SU-DHL-6 (cell line): ENCODE measurements at regions not wholly inside any gene's neighbourhood (a gene's known extent, or its start where the extent isn't known, plus 50 kb on each side); places are given as distances from the start of the nearest gene placed in this dataset.

Source experiments
- H2AFZ ChIP-seq: fragments of 200-600 bp; sonication (generic); 2 replicates; pipeline ENCODE4 v1.6.1; 2014; ENCODE audit warnings: low read depth, mild to moderate bottlenecking, moderate library complexity, mixed read lengths, antibody characterized with exemption, low read length; ENCODE audit not compliant: severe bottlenecking
- H3F3A ChIP-seq: fragments of 200-600 bp; shearing (Covaris generic); 2 replicates; pipeline ENCODE4 v1.6.0; 2016; ENCODE audit warnings: antibody characterized with exemption, mild to moderate bottlenecking; ENCODE audit not compliant: insufficient read depth
- H3K27ac ChIP-seq: fragments of 200-600 bp; sonication (generic); 2 replicates; pipeline ENCODE4 v1.5.1; 2016; ENCODE audit warnings: low read depth, mild to moderate bottlenecking, low read length, moderate library complexity, mixed read lengths
- H3K27me3 ChIP-seq: fragments of 200-600 bp; sonication (generic), shearing (Covaris generic); 2 replicates; pipeline ENCODE4 v1.6.0; 2014; ENCODE audit warnings: mild to moderate bottlenecking, low read length
- H3K36me3 ChIP-seq: fragments of 200-600 bp; sonication (generic); 2 replicates; pipeline ENCODE4 v1.6.1; 2014; ENCODE audit warnings: mild to moderate bottlenecking, low read length, mixed read lengths
- H3K4me2 ChIP-seq: fragments of 300-600, 200-600 bp; shearing (Covaris generic), sonication (generic); 2 replicates; pipeline ENCODE4 v1.6.0; 2014; ENCODE audit warnings: low read length, low read depth, mild to moderate bottlenecking; ENCODE audit not compliant: poor library complexity, severe bottlenecking
- H3K4me3 ChIP-seq: fragments of 200-600 bp; sonication (generic); 2 replicates; pipeline ENCODE4 v1.5.1; 2014; ENCODE audit warnings: antibody characterized with exemption, low read length, mild to moderate bottlenecking, mixed read lengths; ENCODE audit not compliant: insufficient read depth, poor library complexity, severe bottlenecking
- H3K79me2 ChIP-seq: fragments of 200-600 bp; sonication (generic); 2 replicates; pipeline ENCODE4 v1.6.1; 2014; ENCODE audit warnings: mild to moderate bottlenecking, low read length, moderate library complexity; ENCODE audit not compliant: insufficient read depth
- H3K9ac ChIP-seq: fragments of 200-600 bp; sonication (generic); 2 replicates; pipeline ENCODE4 v1.7.0; 2014; ENCODE audit warnings: mild to moderate bottlenecking, low read length
- H3K9me2 ChIP-seq: fragments of 200-600 bp; sonication (generic); replicated peaks from 2 replicates; pipeline ENCODE4 v1.6.1; 2014; ENCODE audit warnings: low read length; ENCODE audit not compliant: insufficient read depth
- H3K9me3 ChIP-seq: fragments of 200-600 bp; sonication (generic); 2 replicates; pipeline ENCODE4 v1.6.1; 2014; ENCODE audit warnings: low read length, mixed read lengths; ENCODE audit not compliant: insufficient read depth
- H4K20me1 ChIP-seq: fragments of 200-600 bp; sonication (generic); 2 replicates; pipeline ENCODE4 v1.6.1; 2014; ENCODE audit warnings: low read depth, mild to moderate bottlenecking, antibody characterized with exemption, low read length, moderate library complexity, mixed read lengths
- CTCF ChIP-seq: fragments of 200-600 bp; sonication (generic); IDR thresholded peaks from one replicate; pipeline ENCODE4 v1.5.1; 2017; ENCODE audit warnings: antibody characterized with exemption, mild to moderate bottlenecking, low read length, moderate library complexity; ENCODE audit not compliant: insufficient read depth, poor library complexity, severe bottlenecking
- EZH2phosphoT487 ChIP-seq: fragments of 200-600 bp; sonication (generic), shearing (Covaris generic); conservative IDR thresholded peaks from 2 replicates; pipeline ENCODE4 v1.6.1; 2018; ENCODE audit warnings: mild to moderate bottlenecking, antibody characterized with exemption, low read length, moderate library complexity, mixed read lengths

- Histone ChIP-seq H3K27ac (no peak overlapping the region), H3K36me3 (no peaks in the 10 kb centered on the region), H3K79me2 (no peaks in the 10 kb centered on the region), H2AFZ (no peak overlapping the region), H3K4me3 (no peak overlapping the region), H4K20me1 (0 out of 2 replicates have a peak, but pooled peaks cover 3% of the 10 kb centered on the region), H3K9me2 (no peaks in the 10 kb centered on the region), H3K9ac (no peak overlapping the region), H3F3A (no peaks in the 10 kb centered on the region), H3K4me2 (no peak overlapping the region), H3K9me3 (no peaks in the 10 kb centered on the region), H3K27me3 (no peaks in the 10 kb centered on the region)
- TF ChIP-seq CTCF, result no peak
- no peak for TF ChIP-seq EZH2phosphoT487
Measured at GRCh38 chr18:60740313-60740712, 367.7 kb upstream of the MC4R start.

- no peaks in the 10 kb centered on the region for H3K9me2 ChIP-seq
- no peak overlapping the region for H2AFZ ChIP-seq
- TF ChIP-seq CTCF, result no peak
- no peak for TF ChIP-seq EZH2phosphoT487
- H4K20me1 ChIP-seq, result no peaks in the 10 kb centered on the region
- H3K4me2 ChIP-seq, result no peak overlapping the region
- no peaks in the 10 kb centered on the region for H3K36me3 ChIP-seq
- H3F3A ChIP-seq, result no peaks in the 10 kb centered on the region
- H3K27ac ChIP-seq, result no peak overlapping the region
- H3K4me3 ChIP-seq, result no peak overlapping the region
- H3K79me2 ChIP-seq, result no peaks in the 10 kb centered on the region
- H3K27me3 ChIP-seq, result no peaks in the 10 kb centered on the region
- H3K9me3 ChIP-seq, result no peaks in the 10 kb centered on the region
- H3K9ac ChIP-seq, result no peak overlapping the region
Measured at GRCh38 chr18:60746491-60746890, 373.9 kb upstream of the MC4R start.

GRCh38 chr18:60746919-60747318, 374.3 kb upstream of the MC4R start:
- TF ChIP-seq EZH2phosphoT487 (no peak), CTCF (no peak)
- no peaks in the 10 kb centered on the region for H4K20me1 ChIP-seq
- no peak overlapping the region for H3K4me2 ChIP-seq
- H2AFZ ChIP-seq, result no peak overlapping the region
- no peaks in the 10 kb centered on the region for H3K27me3 ChIP-seq
- no peak overlapping the region for H3K9ac ChIP-seq
- no peak overlapping the region for H3K4me3 ChIP-seq
- H3F3A ChIP-seq, result no peaks in the 10 kb centered on the region
- H3K27ac ChIP-seq, result no peak overlapping the region
- H3K79me2 ChIP-seq, result no peaks in the 10 kb centered on the region
- no peaks in the 10 kb centered on the region for H3K36me3 ChIP-seq
- H3K9me2 ChIP-seq, result no peaks in the 10 kb centered on the region
- H3K9me3 ChIP-seq, result no peaks in the 10 kb centered on the region
